OCI-LY3 (cell line): ENCODE measurements at regions not wholly inside any gene's neighbourhood (a gene's known extent, or its start where the extent isn't known, plus 50 kb on each side); places are given as distances from the start of the nearest gene placed in this dataset.

Source experiments
- CTCF ChIP-seq: fragments of 200-600, 300-600 bp; sonication (generic); IDR thresholded peaks from 2 replicates; pipeline ENCODE4 v1.5.1; 2014; ENCODE audit warnings: antibody characterized with exemption, low read length, low read depth
- EZH2phosphoT487 ChIP-seq: fragments of 200-600 bp; shearing (Covaris generic); IDR thresholded peaks from 2 replicates; pipeline ENCODE4 v1.6.1; 2018; ENCODE audit warnings: antibody characterized with exemption, mixed run types, low read depth

- TF ChIP-seq CTCF (no peak), EZH2phosphoT487 (no peak)
Measured at GRCh38 chr10:117886766-117887165, 160.0 kb downstream of the RAB11FIP2 start.
